C4-2B (cell line): ENCODE measurements at regions not wholly inside any gene's neighbourhood (a gene's known extent, or its start where the extent isn't known, plus 50 kb on each side); places are given as distances from the start of the nearest gene placed in this dataset.

ENCODE experiments used
- ZFX ChIP-seq: fragments of 450-650 bp; IDR thresholded peaks from 2 replicates; pipeline ENCODE4 v1.6.1; 2017
- TF ChIP-seq, protein P1 (sequence below): fragments of 450-650 bp; conservative IDR thresholded peaks from 2 replicates; pipeline ENCODE4 v1.5.1; 2017; ENCODE audit warnings: mild to moderate bottlenecking

- TF ChIP-seq, protein P1, sequence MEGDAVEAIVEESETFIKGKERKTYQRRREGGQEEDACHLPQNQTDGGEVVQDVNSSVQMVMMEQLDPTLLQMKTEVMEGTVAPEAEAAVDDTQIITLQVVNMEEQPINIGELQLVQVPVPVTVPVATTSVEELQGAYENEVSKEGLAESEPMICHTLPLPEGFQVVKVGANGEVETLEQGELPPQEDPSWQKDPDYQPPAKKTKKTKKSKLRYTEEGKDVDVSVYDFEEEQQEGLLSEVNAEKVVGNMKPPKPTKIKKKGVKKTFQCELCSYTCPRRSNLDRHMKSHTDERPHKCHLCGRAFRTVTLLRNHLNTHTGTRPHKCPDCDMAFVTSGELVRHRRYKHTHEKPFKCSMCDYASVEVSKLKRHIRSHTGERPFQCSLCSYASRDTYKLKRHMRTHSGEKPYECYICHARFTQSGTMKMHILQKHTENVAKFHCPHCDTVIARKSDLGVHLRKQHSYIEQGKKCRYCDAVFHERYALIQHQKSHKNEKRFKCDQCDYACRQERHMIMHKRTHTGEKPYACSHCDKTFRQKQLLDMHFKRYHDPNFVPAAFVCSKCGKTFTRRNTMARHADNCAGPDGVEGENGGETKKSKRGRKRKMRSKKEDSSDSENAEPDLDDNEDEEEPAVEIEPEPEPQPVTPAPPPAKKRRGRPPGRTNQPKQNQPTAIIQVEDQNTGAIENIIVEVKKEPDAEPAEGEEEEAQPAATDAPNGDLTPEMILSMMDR, result no peak
- no peak for TF ChIP-seq ZFX
These were observed 612.9 kb downstream of the CCER1 start for GRCh38 chr12:90342081-90342480.
